AG04449 (cell line): ENCODE measurements at regions not wholly inside any gene's neighbourhood (a gene's known extent, or its start where the extent isn't known, plus 50 kb on each side); places are given as distances from the start of the nearest gene placed in this dataset.

ENCODE experiments used
- CTCF ChIA-PET: fragments of 350-600 bp; formaldehyde crosslinking; extraction: SDS; loops from one replicate; lab custom pipeline; 2021; ENCODE audit warnings: antibody characterized with exemption; lab: Yijun Ruan, JAX
- POLR2A ChIA-PET: fragments of 400-600, 350-600 bp; formaldehyde crosslinking; extraction: SDS; loops from one replicate; lab custom pipeline; 2020; ENCODE audit warnings: antibody characterized with exemption, inconsistent platforms; lab: Yijun Ruan, JAX
- DNase-seq: peaks from one replicate; pipeline ENCODE4 v3.0.0-alpha.2; 2010; ENCODE audit warnings: low read depth, low spot score
- H3K4me3 ChIP-seq: 2 replicates; pipeline ENCODE4 v1.5.1; 2011; ENCODE audit warnings: low read depth, mild to moderate bottlenecking, control low read depth, low read length
- CTCF ChIP-seq: IDR thresholded peaks from one replicate; pipeline ENCODE4 v1.5.1; 2011; ENCODE audit warnings: mild to moderate bottlenecking, moderate library complexity, low read length, control low read depth, inconsistent platforms; ENCODE audit not compliant: insufficient read depth; ENCODE audit errors: missing control alignments

DNA sequence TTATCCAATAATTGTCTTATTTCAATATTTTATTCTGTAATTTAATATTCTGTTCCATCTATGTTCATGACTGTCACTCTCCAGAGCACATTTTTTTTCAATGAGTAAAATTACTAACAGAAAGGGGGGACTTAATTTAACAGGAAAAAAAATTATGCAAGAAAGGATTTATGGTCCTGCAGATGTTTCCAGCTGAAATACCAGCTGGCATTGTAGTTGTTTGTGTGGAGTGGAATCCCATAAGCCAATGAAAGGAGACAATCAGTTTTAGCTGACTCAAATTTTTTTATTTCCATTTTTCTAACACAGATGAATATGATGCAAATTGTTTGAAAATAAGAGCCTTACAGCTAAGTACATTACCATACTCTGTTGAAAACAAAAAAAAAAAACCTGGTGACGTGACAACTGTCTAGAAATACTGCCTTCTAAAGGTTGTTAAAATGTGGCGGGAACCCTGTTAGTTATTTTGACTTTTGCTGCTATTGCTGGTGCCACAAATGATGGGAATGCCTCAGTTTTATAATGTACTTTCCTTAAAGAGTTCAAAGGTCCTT, 389.1 kb downstream of the ETS1 start:
- ChIA-PET POLR2A (no interaction called here), CTCF (interaction anchor here (1.3 to 1.4 kb wide), 2 partner anchors 9 to 355 kb away, joined by 3 to 5 read pairs; no protein-coding TSS in a partner anchor)
- TF ChIP-seq CTCF = no peak
- no peak overlapping the region for H3K4me3 ChIP-seq
- no peak for DNase-seq

GRCh38 chr11:128196235-128196634, 391.1 kb downstream of the ETS1 start:
- no peak for DNase-seq
- ChIA-PET POLR2A (interaction anchor here (0.6 kb wide), 1 partner anchor 707 kb away, joined by 3 read pairs; no protein-coding TSS in a partner anchor), CTCF (interaction anchor here (0.7 kb wide), 1 partner anchor 635 kb away, joined by 3 read pairs; no protein-coding TSS in a partner anchor)
- no peak overlapping the region for H3K4me3 ChIP-seq
- TF ChIP-seq CTCF = no peak

GRCh38 chr11:128195756-128196155, 391.6 kb downstream of the ETS1 start:
- H3K4me3 ChIP-seq = no peak overlapping the region
- ChIA-PET POLR2A (interaction anchor here (0.6 kb wide), 1 partner anchor 707 kb away, joined by 3 read pairs; no protein-coding TSS in a partner anchor), CTCF (interaction anchor here (0.7 kb wide), 1 partner anchor 635 kb away, joined by 3 read pairs; no protein-coding TSS in a partner anchor)
- DNase-seq = no peak
- no peak for TF ChIP-seq CTCF

- no peak for TF ChIP-seq CTCF
- H3K4me3 ChIP-seq = no peak overlapping the region
- ChIA-PET CTCF (no interaction called here), POLR2A (no interaction called here)
- no peak for DNase-seq
These were observed 392.2 kb downstream of the ETS1 start for GRCh38 chr11:128195057-128195751.

DNA sequence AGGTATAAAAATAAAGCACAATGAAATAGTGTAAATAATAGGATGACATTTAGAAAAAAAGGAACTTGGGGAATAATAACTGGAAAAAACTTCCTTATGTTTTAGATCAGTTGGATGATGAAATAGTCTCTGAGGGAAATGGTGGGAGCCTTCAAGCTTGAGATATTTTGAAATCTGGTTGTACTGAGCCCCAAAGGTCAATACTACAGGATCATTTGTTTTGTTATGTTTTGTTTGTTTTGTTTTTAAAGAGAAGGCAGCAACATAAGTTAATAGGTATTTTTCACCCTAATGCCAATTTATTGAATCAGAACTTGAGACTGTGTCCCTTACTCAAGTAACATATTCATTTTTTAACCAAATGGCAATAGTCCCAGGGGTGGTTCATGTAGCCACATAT, 393.1 kb downstream of the ETS1 start:
- no peak for DNase-seq
- no peak overlapping the region for H3K4me3 ChIP-seq
- TF ChIP-seq CTCF = no peak
- POLR2A ChIA-PET = no interaction called here
- CTCF ChIA-PET = no interaction called here

DNA sequence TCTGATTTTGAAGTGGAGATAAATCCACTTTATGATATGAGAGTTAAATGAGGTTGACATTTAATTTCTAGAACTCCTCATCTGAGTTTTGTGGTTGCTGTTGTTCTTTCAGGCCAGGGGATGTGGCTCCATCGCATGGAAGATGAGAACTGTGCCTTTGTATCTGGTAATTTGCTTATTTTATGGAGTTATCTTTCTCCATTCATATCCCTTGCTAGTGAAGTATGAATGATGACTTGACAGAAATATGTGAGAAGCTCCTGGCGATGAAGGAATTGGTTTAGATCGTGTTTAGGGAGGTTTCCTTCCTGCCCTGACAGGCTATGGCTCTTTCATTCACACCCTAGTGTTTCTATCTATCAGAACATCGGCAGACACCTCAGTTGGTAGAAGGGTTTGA, 393.7 kb downstream of the ETS1 start:
- CTCF ChIA-PET = no interaction called here
- POLR2A ChIA-PET = no interaction called here
- H3K4me3 ChIP-seq = no peak overlapping the region
- no peak for DNase-seq
- no peak for TF ChIP-seq CTCF
